GM12878 (cell line): ENCODE measurements at regions not wholly inside any gene's neighbourhood (a gene's known extent, or its start where the extent isn't known, plus 50 kb on each side); places are given as distances from the start of the nearest gene placed in this dataset.
"Not testable (repeated sequence)": the region's sequence is repeated elsewhere in the genome, so short reads cannot be mapped to it uniquely, and the experiment has no call there.

Experiments used
- ATAC-seq: fragments of 200-7000 bp; cut with Tn5 transposase; 3 replicates; pipeline ENCODE4 v1.9.1; 2020; ENCODE audit warnings: mild to moderate bottlenecking, moderate library complexity
- BruUV-seq: library from RNA; stranded (reverse); fragments of 400-500 nt; replicated peaks from 2 replicates; lab custom pipeline; 2021; lab: Mats Ljungman, UMichigan
- CTCF ChIA-PET: fragments of 300-600 bp; sonication (Branson Sonifier 250); formaldehyde crosslinking; extraction: SDS; loops from one replicate; lab custom pipeline; 2021; ENCODE audit warnings: inconsistent platforms; lab: Yijun Ruan, JAX
- POLR2A ChIA-PET: fragments of 350-600 bp; formaldehyde crosslinking; extraction: SDS; loops from one replicate; lab custom pipeline; 2021; ENCODE audit warnings: inconsistent platforms; lab: Charles Lee
- RAD21 ChIA-PET: fragments of 300-600 bp; sonication (Branson Sonifier 250); formaldehyde crosslinking; loops from one replicate; lab custom pipeline; 2023; ENCODE audit warnings: antibody characterized with exemption; ENCODE audit not compliant: unreplicated experiment; lab: Charles Lee
- SMC1A ChIA-PET: fragments of 300-600 bp; sonication (Branson Sonifier 250); formaldehyde crosslinking; loops from one replicate; lab custom pipeline; 2023; ENCODE audit not compliant: unreplicated experiment, uncharacterized antibody; lab: Charles Lee
- DNase-seq: peaks from one replicate; pipeline ENCODE4 v3.0.0-alpha.2; 2011; ENCODE audit warnings: low read depth, low spot score
- FAIRE-seq: peaks from 3 replicates; lab custom pipeline; 2011; peaks lifted over from hg19 to GRCh38; lab: Jason Lieb, UNC
- H2AFZ ChIP-seq: 2 replicates; pipeline ENCODE4 v1.6.0; 2011; ENCODE audit warnings: low read depth, low read length, control low read depth; ENCODE audit not compliant: control insufficient read depth
- H3K27ac ChIP-seq: 2 replicates; pipeline ENCODE4 v1.5.1; 2011; ENCODE audit warnings: control low read depth; ENCODE audit not compliant: control insufficient read depth, insufficient read depth
- H3K27me3 ChIP-seq, 2 experiments: replicated peaks in 1 of 2; 2 replicates each; pipeline versions ENCODE4 v1.6.0 to v1.6.1; 2011; ENCODE audit warnings: low read length in 1 of 2; ENCODE audit not compliant: control insufficient read depth in 2 of 2, insufficient read depth in 2 of 2
- H3K36me3 ChIP-seq, 2 experiments: 2 replicates each; pipeline ENCODE4 v1.5.1; 2011; ENCODE audit warnings: low read length in 1 of 2; ENCODE audit not compliant: control insufficient read depth in 2 of 2, insufficient read depth in 2 of 2
- H3K4me1 ChIP-seq: 2 replicates; pipeline ENCODE4 v1.6.1; 2011; ENCODE audit warnings: mild to moderate bottlenecking, low read length, moderate library complexity, mixed read lengths; ENCODE audit not compliant: control insufficient read depth, insufficient read depth
- H3K4me2 ChIP-seq: 2 replicates; pipeline ENCODE4 v1.6.0; 2011; ENCODE audit warnings: control low read depth; ENCODE audit not compliant: control insufficient read depth, insufficient read depth
- H3K4me3 ChIP-seq: fragments of 200-600 bp; sonication (generic); 2 replicates; pipeline ENCODE4 v1.5.1; 2016
- H3K79me2 ChIP-seq: 2 replicates; pipeline ENCODE4 v1.6.0; 2011; ENCODE audit warnings: low read length; ENCODE audit not compliant: control insufficient read depth, insufficient read depth
- H3K9ac ChIP-seq: 2 replicates; pipeline ENCODE4 v1.8.0; 2011; ENCODE audit warnings: low read length, control low read depth, mixed read lengths; ENCODE audit not compliant: control insufficient read depth, insufficient read depth
- H3K9me3 ChIP-seq: replicated peaks from 3 replicates; pipeline ENCODE4 v1.5.1; 2011; ENCODE audit warnings: mild to moderate bottlenecking, low read length; ENCODE audit not compliant: control insufficient read depth, insufficient read depth
- H4K20me1 ChIP-seq: 2 replicates; pipeline ENCODE4 v1.6.0; 2011; ENCODE audit not compliant: control insufficient read depth, insufficient read depth
- WGBS: methylation state at CpG from one replicate; pipeline ENCODE4 v1.1.6; 2016; ENCODE audit warnings: low lambda C conversion rate; ENCODE audit not compliant: insufficient replicate concordance, insufficient coverage; ENCODE audit errors: missing lambda C conversion rate; 5-methylcytosine and 5-hydroxymethylcytosine counted together
- in situ Hi-C: fragments of 300-500 bp; cut with MboI; formaldehyde crosslinking; loops from 9 replicates; pipeline ENCODE4 v1.14.3; 2018; ENCODE audit warnings: mixed read lengths
- intact Hi-C: fragments of 100-400 bp; cut with micrococcal nuclease; formaldehyde crosslinking; loops from one replicate; pipeline ENCODE4 v1.14.2; 2022; ENCODE audit not compliant: unreplicated experiment

GRCh38 chr16:16552819-16553340 is 173.9 kb downstream of the NPIPA7 start:
- H3K79me2 ChIP-seq, BruUV-seq, RAD21 ChIA-PET, DNase-seq, intact Hi-C loops, ATAC-seq, H2AFZ ChIP-seq, H3K27me3 ChIP-seq, H3K4me2 ChIP-seq, H4K20me1 ChIP-seq, in situ Hi-C loops, CTCF ChIA-PET, H3K9ac ChIP-seq, H3K9me3 ChIP-seq, H3K4me1 ChIP-seq, H3K4me3 ChIP-seq, POLR2A ChIA-PET, SMC1A ChIA-PET, FAIRE-seq, H3K27ac ChIP-seq, H3K36me3 ChIP-seq: not testable (repeated sequence)
- 0% methylated on average over 1 of the region's 1 CpG for WGBS

GRCh38 chr16:16559179-16559740 is 180.3 kb downstream of the NPIPA7 start:
- H3K4me3 ChIP-seq, intact Hi-C loops, H3K4me2 ChIP-seq, ATAC-seq, FAIRE-seq, H4K20me1 ChIP-seq, BruUV-seq, H2AFZ ChIP-seq, H3K36me3 ChIP-seq, H3K9ac ChIP-seq, H3K9me3 ChIP-seq, CTCF ChIA-PET, SMC1A ChIA-PET, DNase-seq, H3K27ac ChIP-seq, RAD21 ChIA-PET, H3K4me1 ChIP-seq, POLR2A ChIA-PET, in situ Hi-C loops, H3K79me2 ChIP-seq, H3K27me3 ChIP-seq: not testable (repeated sequence)
- WGBS = 77% methylated on average over 5 of the region's 9 CpGs

- DNase-seq, H3K27ac ChIP-seq, POLR2A ChIA-PET, ATAC-seq, H3K9ac ChIP-seq, H2AFZ ChIP-seq, RAD21 ChIA-PET, BruUV-seq, H4K20me1 ChIP-seq, CTCF ChIA-PET, H3K4me2 ChIP-seq, in situ Hi-C loops, FAIRE-seq, H3K27me3 ChIP-seq, SMC1A ChIA-PET, H3K9me3 ChIP-seq, H3K79me2 ChIP-seq, H3K36me3 ChIP-seq, intact Hi-C loops, H3K4me1 ChIP-seq, H3K4me3 ChIP-seq: not testable (repeated sequence)
- 60% methylated on average over 5 of the region's 5 CpGs for WGBS
These were observed 182.6 kb downstream of the NPIPA7 start for GRCh38 chr16:16561532-16561931.

DNA sequence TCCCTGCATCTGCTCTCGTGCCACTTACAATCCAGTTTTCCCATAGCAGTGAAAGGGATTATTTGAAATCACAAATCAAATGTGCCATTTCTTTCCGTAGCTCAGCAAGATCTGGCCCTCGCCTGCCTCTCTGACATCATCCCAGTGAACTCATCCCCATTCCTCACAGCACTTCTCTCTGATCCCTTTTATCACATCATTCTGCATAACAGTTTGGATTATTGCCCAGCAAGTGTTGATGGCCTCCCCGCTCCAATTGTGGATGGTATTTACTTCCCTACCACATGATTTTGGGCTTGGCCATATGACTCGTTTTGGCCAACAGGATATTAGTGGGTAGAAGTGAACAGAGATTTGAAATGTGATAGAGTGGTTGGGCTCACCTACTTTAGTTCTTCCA is 185.0 kb downstream of the NPIPA7 start:
- BruUV-seq = not testable (repeated sequence)

More for the DNA sequence above, 185.0 kb downstream of the NPIPA7 start:
- H3K4me3 ChIP-seq, H4K20me1 ChIP-seq, ATAC-seq, H3K4me1 ChIP-seq, H3K27ac ChIP-seq, FAIRE-seq, DNase-seq, H3K27me3 ChIP-seq, in situ Hi-C loops, CTCF ChIA-PET, H3K79me2 ChIP-seq, H3K9ac ChIP-seq, POLR2A ChIA-PET, H2AFZ ChIP-seq, SMC1A ChIA-PET, H3K36me3 ChIP-seq, RAD21 ChIA-PET, H3K9me3 ChIP-seq, intact Hi-C loops, H3K4me2 ChIP-seq: not testable (repeated sequence)
- WGBS = no CpG with 5 or more reads among the region's 5 CpGs
